GM23338 (cell line): ENCODE measurements at regions not wholly inside any gene's neighbourhood (a gene's known extent, or its start where the extent isn't known, plus 50 kb on each side); places are given as distances from the start of the nearest gene placed in this dataset.

Experiments
- ATAC-seq: fragments of 200-7000 bp; cut with Tn5 transposase; 3 replicates; pipeline ENCODE4 v1.9.1; 2020
- DNase-seq: peaks from one replicate; pipeline ENCODE4 v3.0.0-alpha.2; 2015; ENCODE audit warnings: low spot score
- H2AFZ ChIP-seq: fragments of 200-600 bp; sonication (generic); 2 replicates; pipeline ENCODE4 v1.8.0; 2016; ENCODE audit warnings: antibody characterized with exemption, mild to moderate bottlenecking, moderate library complexity
- H3F3A ChIP-seq: fragments of 200-600 bp; sonication (generic); replicated peaks from 2 replicates; pipeline ENCODE4 v1.8.0; 2017; ENCODE audit warnings: antibody characterized with exemption, mixed run types, low read depth
- H3K27ac ChIP-seq: fragments of 200-600 bp; sonication (generic); 2 replicates; pipeline ENCODE4 v1.6.1; 2016; ENCODE audit warnings: low read depth
- H3K27me3 ChIP-seq: fragments of 200-600 bp; sonication (generic); 2 replicates; pipeline ENCODE4 v1.8.0; 2016; ENCODE audit warnings: mild to moderate bottlenecking, mixed run types, moderate library complexity; ENCODE audit not compliant: insufficient read depth
- H3K36me3 ChIP-seq: fragments of 200-600 bp; sonication (generic); 2 replicates; pipeline ENCODE4 v1.8.0; 2016; ENCODE audit warnings: mild to moderate bottlenecking; ENCODE audit not compliant: insufficient read depth
- H3K4me1 ChIP-seq: fragments of 200-600 bp; sonication (generic); 2 replicates; pipeline ENCODE4 v1.8.0; 2016; ENCODE audit warnings: mild to moderate bottlenecking, moderate library complexity; ENCODE audit not compliant: insufficient read depth
- H3K4me2 ChIP-seq: fragments of 200-600 bp; sonication (generic); 2 replicates; pipeline ENCODE4 v1.7.1; 2017; ENCODE audit warnings: mixed run types
- H3K4me3 ChIP-seq: fragments of 200-600 bp; sonication (generic); 2 replicates; pipeline ENCODE4 v1.6.1; 2016; ENCODE audit warnings: mixed run types
- H3K79me2 ChIP-seq: fragments of 200-600 bp; sonication (generic); replicated peaks from 2 replicates; pipeline ENCODE4 v1.8.0; 2017; ENCODE audit warnings: mild to moderate bottlenecking; ENCODE audit not compliant: insufficient read depth
- H3K9me2 ChIP-seq: fragments of 200-600 bp; sonication (generic); 2 replicates; pipeline ENCODE4 v1.8.0; 2017; ENCODE audit not compliant: insufficient read depth
- H4K20me1 ChIP-seq: fragments of 200-600 bp; sonication (generic); replicated peaks from 2 replicates; pipeline ENCODE4 v1.8.0; 2017; ENCODE audit warnings: mild to moderate bottlenecking; ENCODE audit not compliant: insufficient read depth
- H3K27ac Mint-ChIP-seq: 2 replicates; pipeline ENCODE4 v1.8.0; 2020; ENCODE audit warnings: inconsistent platforms, mild to moderate bottlenecking, moderate library complexity, mixed read lengths
- H3K27me3 Mint-ChIP-seq: 3 replicates; pipeline ENCODE4 v1.8.0; 2022; ENCODE audit warnings: low read depth, mild to moderate bottlenecking, moderate library complexity, mixed read lengths, inconsistent platforms; ENCODE audit not compliant: insufficient read depth, poor library complexity
- H3K36me3 Mint-ChIP-seq: 3 replicates; pipeline ENCODE4 v1.8.0; 2021; ENCODE audit warnings: low read depth, mild to moderate bottlenecking, inconsistent platforms, moderate library complexity, mixed read lengths
- H3K4me1 Mint-ChIP-seq: 3 replicates; pipeline ENCODE4 v1.8.0; 2020; ENCODE audit warnings: mild to moderate bottlenecking, inconsistent platforms, mixed read lengths
- H3K4me3 Mint-ChIP-seq: 3 replicates; pipeline ENCODE4 v1.8.0; 2021; ENCODE audit warnings: moderate library complexity, mild to moderate bottlenecking, inconsistent platforms, mixed read lengths
- H3K9me3 Mint-ChIP-seq: 3 replicates; pipeline ENCODE4 v1.8.0; 2020; ENCODE audit warnings: moderate library complexity, mild to moderate bottlenecking, inconsistent platforms, mixed read lengths
- CREB1 ChIP-seq: fragments of 250-450 bp; sonication (Bioruptor Pico); IDR thresholded peaks from 2 replicates; pipeline ENCODE4 v1.5.0; 2020; ENCODE audit warnings: low read depth, mild to moderate bottlenecking, moderate library complexity
- EZH2 ChIP-seq: fragments of 200-600 bp; sonication (generic); IDR thresholded peaks from one replicate; pipeline ENCODE4 v1.8.0; 2017; ENCODE audit warnings: antibody characterized with exemption, mild to moderate bottlenecking, low read depth; ENCODE audit not compliant: unreplicated experiment
- EZH2phosphoT487 ChIP-seq: fragments of 200-600 bp; sonication (generic); IDR thresholded peaks from one replicate; pipeline ENCODE4 v1.8.1; 2018; ENCODE audit warnings: antibody characterized with exemption; ENCODE audit not compliant: unreplicated experiment
- JUNB ChIP-seq: IDR thresholded peaks from one replicate; pipeline ENCODE4 v1.6.1; 2016; ENCODE audit warnings: antibody characterized with exemption; ENCODE audit not compliant: unreplicated experiment
- NANOG ChIP-seq: IDR thresholded peaks from 2 replicates; pipeline ENCODE4 v1.6.1; 2016; ENCODE audit warnings: antibody characterized with exemption, borderline replicate concordance
- POLR2AphosphoS5 ChIP-seq: IDR thresholded peaks from 2 replicates; pipeline ENCODE4 v1.6.1; 2016; ENCODE audit warnings: antibody characterized with exemption, low read depth
- STAT1 ChIP-seq: IDR thresholded peaks from one replicate; pipeline ENCODE4 v1.6.1; 2016; ENCODE audit warnings: antibody characterized with exemption; ENCODE audit not compliant: unreplicated experiment
- ZNF331 ChIP-seq: fragments of 250-450 bp; sonication (Bioruptor Pico); IDR thresholded peaks from 2 replicates; pipeline ENCODE4 v1.5.0; 2020; ENCODE audit warnings: low read depth, mild to moderate bottlenecking, moderate library complexity
- TF ChIP-seq, protein P1 (sequence below), 2 experiments: fragments of 200-600 bp in 1 of 2; sonication (generic) in 1 of 2; conservative IDR thresholded peaks; 2 replicates each; pipeline versions ENCODE4 v1.5.1 to v1.6.1; 2016 to 2017; ENCODE audit warnings: antibody characterized with exemption in 2 of 2, low read depth in 2 of 2, mild to moderate bottlenecking in 2 of 2, moderate library complexity in 1 of 2
- TF ChIP-seq, protein P2 (sequence below): IDR thresholded peaks from one replicate; pipeline ENCODE4 v1.6.1; 2018; ENCODE audit warnings: antibody characterized with exemption; ENCODE audit not compliant: unreplicated experiment
- TF ChIP-seq, protein P3 (sequence below): IDR thresholded peaks from 2 replicates; pipeline ENCODE4 v1.6.1; 2016; ENCODE audit warnings: antibody characterized with exemption
- TF ChIP-seq, protein P4 (sequence below): fragments of 250-450 bp; sonication (Bioruptor Pico); IDR thresholded peaks from 2 replicates; pipeline ENCODE4 v1.5.0; 2020; ENCODE audit warnings: mild to moderate bottlenecking, moderate library complexity

DNA sequence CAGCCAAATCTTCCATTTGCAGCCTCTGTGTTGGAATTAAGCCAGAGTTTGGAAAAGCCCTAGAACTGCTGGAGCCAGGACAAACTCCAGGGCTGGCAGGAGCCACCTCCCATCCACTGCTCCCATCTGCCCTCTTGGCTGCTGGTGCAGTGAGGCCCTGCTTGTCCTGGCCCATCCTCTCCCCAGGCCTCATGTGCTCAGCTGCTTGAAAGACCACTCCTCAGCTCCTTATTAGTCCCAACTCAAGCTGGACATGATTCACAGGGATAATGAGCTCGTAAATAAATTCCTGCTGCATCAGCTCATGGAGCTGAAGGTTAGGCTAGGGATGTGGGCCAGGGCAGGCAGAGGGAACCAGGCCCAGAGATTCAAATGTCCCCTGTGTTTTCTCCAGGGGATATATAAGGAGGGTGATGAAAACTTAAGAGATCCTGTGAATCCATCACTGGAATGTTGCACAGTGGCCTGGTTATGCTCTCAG, 282.8 kb downstream of the RPS24 start:
- peaks cover 3% of the 10 kb centered on the region; the same call in 1 of the 2 replicates for H3K4me1 ChIP-seq
- H3K4me3 ChIP-seq = no peak overlapping the region
- H3K36me3 ChIP-seq = no peaks in the 10 kb centered on the region
- no peak overlapping the region for H2AFZ ChIP-seq
- peaks cover 3% of the 10 kb centered on the region for H3K27me3 Mint-ChIP-seq
- no peaks in the 10 kb centered on the region for H4K20me1 ChIP-seq
- no peak overlapping the region for H3K4me3 Mint-ChIP-seq
- no peaks in the 10 kb centered on the region for H3K79me2 ChIP-seq
- H3K9me2 ChIP-seq = no peaks in the 10 kb centered on the region
- no peaks in the 10 kb centered on the region for H3K9me3 Mint-ChIP-seq
- no peaks in the 10 kb centered on the region for H3K27me3 ChIP-seq
- no peak overlapping the region for H3K27ac ChIP-seq
- ATAC-seq = no peak
- no peak for DNase-seq
- TF ChIP-seq EZH2phosphoT487 (no peak), NANOG (no peak), EZH2 (no peak), ZNF331 (no peak), CREB1 (no peak), JUNB (no peak), STAT1 (no peak), POLR2AphosphoS5 (no peak)
- TF ChIP-seq, protein P1, sequence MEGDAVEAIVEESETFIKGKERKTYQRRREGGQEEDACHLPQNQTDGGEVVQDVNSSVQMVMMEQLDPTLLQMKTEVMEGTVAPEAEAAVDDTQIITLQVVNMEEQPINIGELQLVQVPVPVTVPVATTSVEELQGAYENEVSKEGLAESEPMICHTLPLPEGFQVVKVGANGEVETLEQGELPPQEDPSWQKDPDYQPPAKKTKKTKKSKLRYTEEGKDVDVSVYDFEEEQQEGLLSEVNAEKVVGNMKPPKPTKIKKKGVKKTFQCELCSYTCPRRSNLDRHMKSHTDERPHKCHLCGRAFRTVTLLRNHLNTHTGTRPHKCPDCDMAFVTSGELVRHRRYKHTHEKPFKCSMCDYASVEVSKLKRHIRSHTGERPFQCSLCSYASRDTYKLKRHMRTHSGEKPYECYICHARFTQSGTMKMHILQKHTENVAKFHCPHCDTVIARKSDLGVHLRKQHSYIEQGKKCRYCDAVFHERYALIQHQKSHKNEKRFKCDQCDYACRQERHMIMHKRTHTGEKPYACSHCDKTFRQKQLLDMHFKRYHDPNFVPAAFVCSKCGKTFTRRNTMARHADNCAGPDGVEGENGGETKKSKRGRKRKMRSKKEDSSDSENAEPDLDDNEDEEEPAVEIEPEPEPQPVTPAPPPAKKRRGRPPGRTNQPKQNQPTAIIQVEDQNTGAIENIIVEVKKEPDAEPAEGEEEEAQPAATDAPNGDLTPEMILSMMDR (conservative IDR thresholded peaks at IDR 0.05; ENCODE audit: low read depth in 2 of 2) = no peak
- TF ChIP-seq, protein P2, sequence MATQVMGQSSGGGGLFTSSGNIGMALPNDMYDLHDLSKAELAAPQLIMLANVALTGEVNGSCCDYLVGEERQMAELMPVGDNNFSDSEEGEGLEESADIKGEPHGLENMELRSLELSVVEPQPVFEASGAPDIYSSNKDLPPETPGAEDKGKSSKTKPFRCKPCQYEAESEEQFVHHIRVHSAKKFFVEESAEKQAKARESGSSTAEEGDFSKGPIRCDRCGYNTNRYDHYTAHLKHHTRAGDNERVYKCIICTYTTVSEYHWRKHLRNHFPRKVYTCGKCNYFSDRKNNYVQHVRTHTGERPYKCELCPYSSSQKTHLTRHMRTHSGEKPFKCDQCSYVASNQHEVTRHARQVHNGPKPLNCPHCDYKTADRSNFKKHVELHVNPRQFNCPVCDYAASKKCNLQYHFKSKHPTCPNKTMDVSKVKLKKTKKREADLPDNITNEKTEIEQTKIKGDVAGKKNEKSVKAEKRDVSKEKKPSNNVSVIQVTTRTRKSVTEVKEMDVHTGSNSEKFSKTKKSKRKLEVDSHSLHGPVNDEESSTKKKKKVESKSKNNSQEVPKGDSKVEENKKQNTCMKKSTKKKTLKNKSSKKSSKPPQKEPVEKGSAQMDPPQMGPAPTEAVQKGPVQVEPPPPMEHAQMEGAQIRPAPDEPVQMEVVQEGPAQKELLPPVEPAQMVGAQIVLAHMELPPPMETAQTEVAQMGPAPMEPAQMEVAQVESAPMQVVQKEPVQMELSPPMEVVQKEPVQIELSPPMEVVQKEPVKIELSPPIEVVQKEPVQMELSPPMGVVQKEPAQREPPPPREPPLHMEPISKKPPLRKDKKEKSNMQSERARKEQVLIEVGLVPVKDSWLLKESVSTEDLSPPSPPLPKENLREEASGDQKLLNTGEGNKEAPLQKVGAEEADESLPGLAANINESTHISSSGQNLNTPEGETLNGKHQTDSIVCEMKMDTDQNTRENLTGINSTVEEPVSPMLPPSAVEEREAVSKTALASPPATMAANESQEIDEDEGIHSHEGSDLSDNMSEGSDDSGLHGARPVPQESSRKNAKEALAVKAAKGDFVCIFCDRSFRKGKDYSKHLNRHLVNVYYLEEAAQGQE = no peak
- TF ChIP-seq, protein P3, sequence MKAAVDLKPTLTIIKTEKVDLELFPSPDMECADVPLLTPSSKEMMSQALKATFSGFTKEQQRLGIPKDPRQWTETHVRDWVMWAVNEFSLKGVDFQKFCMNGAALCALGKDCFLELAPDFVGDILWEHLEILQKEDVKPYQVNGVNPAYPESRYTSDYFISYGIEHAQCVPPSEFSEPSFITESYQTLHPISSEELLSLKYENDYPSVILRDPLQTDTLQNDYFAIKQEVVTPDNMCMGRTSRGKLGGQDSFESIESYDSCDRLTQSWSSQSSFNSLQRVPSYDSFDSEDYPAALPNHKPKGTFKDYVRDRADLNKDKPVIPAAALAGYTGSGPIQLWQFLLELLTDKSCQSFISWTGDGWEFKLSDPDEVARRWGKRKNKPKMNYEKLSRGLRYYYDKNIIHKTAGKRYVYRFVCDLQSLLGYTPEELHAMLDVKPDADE = no peak
- TF ChIP-seq, protein P4, sequence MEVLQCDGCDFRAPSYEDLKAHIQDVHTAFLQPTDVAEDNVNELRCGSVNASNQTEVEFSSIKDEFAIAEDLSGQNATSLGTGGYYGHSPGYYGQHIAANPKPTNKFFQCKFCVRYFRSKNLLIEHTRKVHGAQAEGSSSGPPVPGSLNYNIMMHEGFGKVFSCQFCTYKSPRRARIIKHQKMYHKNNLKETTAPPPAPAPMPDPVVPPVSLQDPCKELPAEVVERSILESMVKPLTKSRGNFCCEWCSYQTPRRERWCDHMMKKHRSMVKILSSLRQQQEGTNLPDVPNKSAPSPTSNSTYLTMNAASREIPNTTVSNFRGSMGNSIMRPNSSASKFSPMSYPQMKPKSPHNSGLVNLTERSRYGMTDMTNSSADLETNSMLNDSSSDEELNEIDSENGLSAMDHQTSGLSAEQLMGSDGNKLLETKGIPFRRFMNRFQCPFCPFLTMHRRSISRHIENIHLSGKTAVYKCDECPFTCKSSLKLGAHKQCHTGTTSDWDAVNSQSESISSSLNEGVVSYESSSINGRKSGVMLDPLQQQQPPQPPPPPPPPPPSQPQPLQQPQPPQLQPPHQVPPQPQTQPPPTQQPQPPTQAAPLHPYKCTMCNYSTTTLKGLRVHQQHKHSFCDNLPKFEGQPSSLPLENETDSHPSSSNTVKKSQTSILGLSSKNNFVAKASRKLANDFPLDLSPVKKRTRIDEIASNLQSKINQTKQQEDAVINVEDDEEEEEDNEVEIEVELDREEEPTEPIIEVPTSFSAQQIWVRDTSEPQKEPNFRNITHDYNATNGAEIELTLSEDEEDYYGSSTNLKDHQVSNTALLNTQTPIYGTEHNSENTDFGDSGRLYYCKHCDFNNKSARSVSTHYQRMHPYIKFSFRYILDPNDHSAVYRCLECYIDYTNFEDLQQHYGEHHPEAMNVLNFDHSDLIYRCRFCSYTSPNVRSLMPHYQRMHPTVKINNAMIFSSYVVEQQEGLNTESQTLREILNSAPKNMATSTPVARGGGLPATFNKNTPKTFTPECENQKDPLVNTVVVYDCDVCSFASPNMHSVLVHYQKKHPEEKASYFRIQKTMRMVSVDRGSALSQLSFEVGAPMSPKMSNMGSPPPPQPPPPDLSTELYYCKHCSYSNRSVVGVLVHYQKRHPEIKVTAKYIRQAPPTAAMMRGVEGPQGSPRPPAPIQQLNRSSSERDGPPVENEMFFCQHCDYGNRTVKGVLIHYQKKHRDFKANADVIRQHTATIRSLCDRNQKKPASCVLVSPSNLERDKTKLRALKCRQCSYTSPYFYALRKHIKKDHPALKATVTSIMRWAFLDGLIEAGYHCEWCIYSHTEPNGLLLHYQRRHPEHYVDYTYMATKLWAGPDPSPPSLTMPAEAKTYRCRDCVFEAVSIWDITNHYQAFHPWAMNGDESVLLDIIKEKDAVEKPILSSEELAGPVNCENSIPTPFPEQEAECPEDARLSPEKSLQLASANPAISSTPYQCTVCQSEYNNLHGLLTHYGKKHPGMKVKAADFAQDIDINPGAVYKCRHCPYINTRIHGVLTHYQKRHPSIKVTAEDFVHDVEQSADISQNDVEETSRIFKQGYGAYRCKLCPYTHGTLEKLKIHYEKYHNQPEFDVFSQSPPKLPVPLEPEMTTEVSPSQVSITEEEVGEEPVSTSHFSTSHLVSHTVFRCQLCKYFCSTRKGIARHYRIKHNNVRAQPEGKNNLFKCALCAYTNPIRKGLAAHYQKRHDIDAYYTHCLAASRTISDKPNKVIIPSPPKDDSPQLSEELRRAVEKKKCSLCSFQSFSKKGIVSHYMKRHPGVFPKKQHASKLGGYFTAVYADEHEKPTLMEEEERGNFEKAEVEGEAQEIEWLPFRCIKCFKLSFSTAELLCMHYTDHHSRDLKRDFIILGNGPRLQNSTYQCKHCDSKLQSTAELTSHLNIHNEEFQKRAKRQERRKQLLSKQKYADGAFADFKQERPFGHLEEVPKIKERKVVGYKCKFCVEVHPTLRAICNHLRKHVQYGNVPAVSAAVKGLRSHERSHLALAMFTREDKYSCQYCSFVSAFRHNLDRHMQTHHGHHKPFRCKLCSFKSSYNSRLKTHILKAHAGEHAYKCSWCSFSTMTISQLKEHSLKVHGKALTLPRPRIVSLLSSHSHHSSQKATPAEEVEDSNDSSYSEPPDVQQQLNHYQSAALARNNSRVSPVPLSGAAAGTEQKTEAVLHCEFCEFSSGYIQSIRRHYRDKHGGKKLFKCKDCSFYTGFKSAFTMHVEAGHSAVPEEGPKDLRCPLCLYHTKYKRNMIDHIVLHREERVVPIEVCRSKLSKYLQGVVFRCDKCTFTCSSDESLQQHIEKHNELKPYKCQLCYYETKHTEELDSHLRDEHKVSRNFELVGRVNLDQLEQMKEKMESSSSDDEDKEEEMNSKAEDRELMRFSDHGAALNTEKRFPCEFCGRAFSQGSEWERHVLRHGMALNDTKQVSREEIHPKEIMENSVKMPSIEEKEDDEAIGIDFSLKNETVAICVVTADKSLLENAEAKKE (CRISPR knock-in tag) = no peak
- no peak overlapping the region for H3K27ac Mint-ChIP-seq
- H3K36me3 Mint-ChIP-seq = no peaks in the 10 kb centered on the region
- peaks cover 8% of the 10 kb centered on the region; the same call in 2 of the 3 replicates for H3K4me1 Mint-ChIP-seq
- no peaks in the 10 kb centered on the region for H3F3A ChIP-seq
- no peak overlapping the region for H3K4me2 ChIP-seq
